GM19240 (cell line): ENCODE measurements at regions not wholly inside any gene's neighbourhood (a gene's known extent, or its start where the extent isn't known, plus 50 kb on each side); places are given as distances from the start of the nearest gene placed in this dataset.
"Not testable (repeated sequence)": the region's sequence is repeated elsewhere in the genome, so short reads cannot be mapped to it uniquely, and the experiment has no call there.

Experiments used
- DNase-seq: peaks from one replicate; pipeline ENCODE4 v3.0.0; 2011; ENCODE audit warnings: low spot score; ENCODE audit not compliant: insufficient read length

DNA sequence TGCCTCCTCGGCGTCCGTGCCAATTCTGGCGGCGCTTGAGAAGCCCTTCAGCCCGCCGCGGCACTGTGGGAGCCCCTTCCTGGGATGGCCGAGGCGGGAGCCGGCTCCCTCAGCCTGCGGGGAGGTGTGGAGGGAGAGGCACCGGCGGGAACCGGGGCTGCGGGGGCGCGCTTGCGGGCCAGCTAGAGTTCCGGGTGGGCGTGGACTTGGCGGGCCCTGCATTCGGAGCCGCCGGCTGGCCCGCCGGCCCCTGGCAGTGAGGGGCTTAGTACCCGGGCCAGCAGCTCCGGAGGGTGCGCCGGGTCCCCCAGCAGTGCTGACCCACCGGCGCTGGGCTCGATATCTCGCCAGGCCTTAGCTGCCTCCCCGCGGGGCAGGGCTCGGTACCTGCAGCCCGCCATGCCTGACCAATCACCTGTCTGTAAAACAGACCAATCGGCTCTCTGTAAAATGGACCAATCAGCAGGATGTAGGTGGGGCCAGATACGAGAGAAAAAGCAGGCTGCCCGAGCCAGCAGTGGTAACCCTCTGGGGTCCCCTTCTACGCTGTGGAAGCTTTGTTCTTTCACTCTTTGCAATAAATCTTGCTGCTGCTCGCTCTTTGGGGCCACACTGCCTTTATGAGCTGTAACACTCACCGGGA, 76.9 kb upstream of the TCF4 start:
- DNase-seq: not testable (repeated sequence)

- no peak for DNase-seq
These were observed 75.9 kb upstream of the TCF4 start for GRCh38 chr18:55663891-55664290.

DNA sequence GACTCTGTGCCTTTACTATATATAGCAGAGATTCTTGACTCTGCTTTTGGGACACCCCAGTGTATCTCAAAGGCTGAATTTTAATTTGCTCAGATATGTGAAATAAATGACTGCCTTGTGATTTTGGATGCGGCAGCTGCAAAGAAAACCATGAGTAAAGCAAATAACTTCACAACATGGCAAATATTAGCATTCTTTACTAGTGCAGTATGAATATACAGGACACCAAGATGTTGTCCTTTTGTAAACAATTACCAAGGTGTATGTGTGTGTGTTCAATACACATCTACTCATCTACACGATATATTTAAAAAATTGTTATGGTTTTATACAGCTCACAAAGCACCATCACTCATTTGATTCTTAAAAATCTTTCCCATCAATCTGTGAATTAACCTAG, 70.6 kb upstream of the TCF4 start:
- DNase-seq: no peak

GRCh38 chr18:55657572-55658331, 69.8 kb upstream of the TCF4 start:
- DNase-seq: no peak

GRCh38 chr18:55654986-55655385, 67.0 kb upstream of the TCF4 start:
- DNase-seq: no peak

DNA sequence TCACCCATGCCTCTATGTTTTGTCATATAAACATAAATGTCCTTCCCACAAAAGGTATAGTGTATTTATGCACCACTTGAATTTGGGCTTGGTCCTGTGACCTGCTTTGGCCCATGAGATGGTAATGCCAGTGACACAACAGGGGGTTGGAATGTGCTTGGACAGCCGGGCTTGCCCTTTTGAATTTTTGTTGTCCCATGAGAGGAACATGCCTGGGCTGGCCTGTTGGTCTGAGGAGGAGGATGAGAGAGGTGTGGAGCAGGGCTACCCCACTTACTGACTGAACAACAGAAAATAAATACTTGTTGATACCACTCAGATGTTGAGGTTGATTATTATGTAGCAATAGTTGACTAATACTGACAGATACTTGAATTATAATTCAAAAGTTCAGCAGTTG, 63.2 kb upstream of the TCF4 start:
- no peak for DNase-seq

- no peak for DNase-seq
These were observed 62.4 kb upstream of the TCF4 start for GRCh38 chr18:55650363-55650870.

DNA sequence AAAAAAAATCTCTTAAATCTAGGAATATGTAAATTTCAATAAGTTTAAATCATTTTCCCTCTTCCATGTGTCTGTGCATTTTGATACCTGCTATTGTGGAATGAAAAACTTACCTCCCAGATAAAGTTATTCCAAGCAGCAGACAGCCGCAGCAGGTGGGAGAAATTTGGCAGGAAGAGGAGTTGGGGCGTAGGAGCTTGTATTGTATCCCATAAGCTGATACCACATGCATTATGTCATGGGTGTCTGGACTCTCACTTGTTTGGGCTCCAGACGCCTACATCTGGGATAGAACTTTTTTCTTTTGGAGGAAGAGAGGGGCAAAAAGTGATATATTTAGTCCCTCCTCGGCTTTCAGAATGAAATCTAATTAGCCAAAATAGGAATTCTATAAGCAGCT, 59.3 kb upstream of the TCF4 start:
- DNase-seq: no peak

GRCh38 chr18:55642191-55642590, 54.2 kb upstream of the TCF4 start:
- no peak for DNase-seq

DNA sequence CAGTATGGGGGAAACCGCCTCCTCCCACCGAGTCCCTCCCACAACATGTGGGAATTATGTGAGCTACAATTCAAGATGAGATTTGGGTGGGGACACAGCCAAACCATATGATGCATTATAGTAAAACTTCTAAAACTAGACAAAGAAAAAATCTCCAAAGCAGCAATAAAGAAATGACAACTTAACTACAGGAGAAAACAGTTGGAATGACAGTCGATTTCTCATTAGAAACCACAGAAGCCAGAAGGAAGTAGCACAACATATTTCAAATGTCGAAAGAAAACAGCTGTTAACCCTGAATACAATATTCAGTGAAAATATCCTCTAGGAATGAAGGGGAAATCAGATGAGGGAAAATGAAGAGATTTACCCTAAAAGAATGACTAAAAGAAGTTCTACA, 53.5 kb upstream of the TCF4 start:
- no peak for DNase-seq
